Lower leg skin (tissue), 3 donors: ENCODE measurements at regions not wholly inside any gene's neighbourhood (a gene's known extent, or its start where the extent isn't known, plus 50 kb on each side); places are given as distances from the start of the nearest gene placed in this dataset.

Source experiments
- CTCF ChIP-seq, 3 donors: fragments of 450-650 bp; IDR thresholded peaks; one replicate each; pipeline ENCODE4 v1.5.1; 2016; ENCODE audit warnings: antibody characterized with exemption in 3 of 3, mild to moderate bottlenecking in 3 of 3, moderate library complexity in 2 of 3
- POLR2A ChIP-seq, 2 donors: fragments of 450-650 bp; IDR thresholded peaks; one replicate each; pipeline ENCODE4 v1.6.1; 2016 to 2017; ENCODE audit warnings: antibody characterized with exemption in 2 of 2, mild to moderate bottlenecking in 1 of 2, moderate library complexity in 1 of 2

- TF ChIP-seq CTCF (IDR thresholded peaks at IDR 0.05): no peak
- no peak for TF ChIP-seq POLR2A (IDR thresholded peaks at IDR 0.05)
Observed at GRCh38 chr6:14354919-14355572, 237.5 kb downstream of the CD83 start.
